K562 (cell line): ENCODE measurements at regions not wholly inside any gene's neighbourhood (a gene's known extent, or its start where the extent isn't known, plus 50 kb on each side); places are given as distances from the start of the nearest gene placed in this dataset.

Experiments used
- ATAC-seq: fragments of 200-7000 bp; cut with Tn5 transposase; 3 replicates; pipeline ENCODE4 v1.9.1; 2020; ENCODE audit warnings: moderate library complexity
- BruUV-seq: library from RNA; stranded (reverse); fragments of 400-500 nt; replicated peaks from 2 replicates; lab custom pipeline; 2021; lab: Mats Ljungman, UMichigan
- CTCF ChIA-PET: fragments of 300-600 bp; formaldehyde crosslinking; extraction: SDS; loops from one replicate; lab custom pipeline; 2021; ENCODE audit warnings: low intra/inter-chr PET ratio; lab: Yijun Ruan, JAX
- POLR2A ChIA-PET: fragments of 300-600, 350-650 bp; sonication (Branson Sonifier 250); formaldehyde crosslinking; extraction: SDS; loops from one replicate; lab custom pipeline; 2021; ENCODE audit warnings: antibody characterized with exemption, inconsistent platforms; lab: Yijun Ruan, JAX
- DNase-seq, 4 experiments: peaks; one replicate each; pipeline versions ENCODE4 v3.0.0 to v3.0.0-alpha.2; 2011 to 2018; ENCODE audit warnings: low spot score in 3 of 4, mixed read lengths in 3 of 4; ENCODE audit errors: extremely low read depth in 1 of 4
- FAIRE-seq: peaks from 2 replicates; lab custom pipeline; 2011; peaks lifted over from hg19 to GRCh38; lab: Jason Lieb, UNC
- H2AFZ ChIP-seq: 2 replicates; pipeline ENCODE4 v1.6.0; 2011; ENCODE audit warnings: low read depth, low read length, control low read depth, inconsistent platforms
- H3K27ac ChIP-seq: fragments of 200-600 bp; 3 replicates; pipeline ENCODE4 v1.8.0; 2011; ENCODE audit warnings: low read depth, mild to moderate bottlenecking, control low read depth, inconsistent platforms, low read length, moderate library complexity, mixed read lengths; ENCODE audit errors: extremely low read depth
- H3K27me3 ChIP-seq, 2 experiments: fragments of 300-600 bp in 1 of 2; 2 replicates in 1 of 2; 3 replicates in 1 of 2; pipeline versions ENCODE4 v1.6.0 to v1.8.0; 2011; ENCODE audit warnings: inconsistent platforms in 2 of 2, low read length in 2 of 2, mild to moderate bottlenecking in 1 of 2, mixed read lengths in 1 of 2, moderate library complexity in 1 of 2; ENCODE audit not compliant: control insufficient read depth in 2 of 2, insufficient read depth in 2 of 2
- H3K36me3 ChIP-seq: fragments of 300-600 bp; 3 replicates; pipeline ENCODE4 v1.8.0; 2011; ENCODE audit warnings: mild to moderate bottlenecking, low read length, inconsistent platforms; ENCODE audit not compliant: control insufficient read depth, insufficient read depth
- H3K4me1 ChIP-seq, 2 experiments: fragments of 200-600 bp in 1 of 2; replicated peaks in 1 of 2; 2 replicates in 1 of 2; 3 replicates in 1 of 2; pipeline versions ENCODE4 v1.5.1 to v1.8.0; 2011; ENCODE audit warnings: inconsistent platforms in 2 of 2, low read length in 2 of 2, mild to moderate bottlenecking in 1 of 2, mixed read lengths in 1 of 2, moderate library complexity in 1 of 2; ENCODE audit not compliant: control insufficient read depth in 2 of 2, insufficient read depth in 2 of 2
- H3K4me2 ChIP-seq: 2 replicates; pipeline ENCODE4 v1.6.1; 2011; ENCODE audit warnings: low read length, control low read depth, inconsistent platforms, mixed read lengths; ENCODE audit not compliant: insufficient read depth
- H3K4me3 ChIP-seq: fragments of 200-600 bp; sonication (generic), shearing (Covaris generic); 2 replicates; pipeline ENCODE4 v1.5.1; 2016; ENCODE audit warnings: control low read depth, inconsistent platforms
- H3K79me2 ChIP-seq: fragments of 200-600 bp; 3 replicates; pipeline ENCODE4 v1.8.0; 2011; ENCODE audit warnings: low read length, inconsistent platforms; ENCODE audit not compliant: control insufficient read depth, insufficient read depth
- H3K9ac ChIP-seq, 2 experiments: 2 replicates each; pipeline versions ENCODE4 v1.6.0 to v1.6.1; 2011; ENCODE audit warnings: low read depth in 2 of 2, low read length in 2 of 2, control low read depth in 1 of 2, inconsistent platforms in 1 of 2, mild to moderate bottlenecking in 1 of 2, mixed read lengths in 1 of 2; ENCODE audit not compliant: insufficient read depth in 1 of 2
- H3K9me1 ChIP-seq: one replicate; pipeline ENCODE4 v1.6.0; 2011; ENCODE audit warnings: inconsistent platforms, mild to moderate bottlenecking, low read length, moderate library complexity; ENCODE audit not compliant: control insufficient read depth, insufficient read depth
- H3K9me3 ChIP-seq: replicated peaks from 2 replicates; pipeline ENCODE4 v1.5.1; 2011; ENCODE audit warnings: low read depth, low read length, inconsistent platforms; ENCODE audit not compliant: control insufficient read depth, insufficient read depth
- H4K20me1 ChIP-seq: replicated peaks from 2 replicates; pipeline ENCODE4 v1.6.1; 2011; ENCODE audit warnings: low read length, inconsistent platforms, mixed read lengths; ENCODE audit not compliant: control insufficient read depth, insufficient read depth
- CBX3 ChIP-seq, 2 experiments: IDR thresholded peaks; 1 replicate in 1 of 2; 2 replicates in 1 of 2; pipeline ENCODE4 v1.6.1; 2012; ENCODE audit warnings: inconsistent platforms in 2 of 2, low read length in 2 of 2, borderline replicate concordance in 1 of 2, control low read depth in 1 of 2
- CC2D1A ChIP-seq: fragments of 450-650 bp; IDR thresholded peaks from 2 replicates; pipeline ENCODE4 v1.6.1; 2017; ENCODE audit warnings: mild to moderate bottlenecking
- ETS1 ChIP-seq: conservative IDR thresholded peaks from 2 replicates; pipeline ENCODE4 v1.6.1; 2011; ENCODE audit warnings: low read depth, mild to moderate bottlenecking, low read length; ENCODE audit not compliant: control insufficient read depth
- ILF3 ChIP-seq: fragments of 450-650 bp; IDR thresholded peaks from 2 replicates; pipeline ENCODE4 v1.6.1; 2018; ENCODE audit warnings: antibody characterized with exemption, mild to moderate bottlenecking, moderate library complexity, borderline replicate concordance
- SETDB1 ChIP-seq: IDR thresholded peaks from one replicate; pipeline ENCODE4 v1.6.1; 2012; ENCODE audit warnings: low read length, control low read depth, inconsistent platforms
- SIN3B ChIP-seq: fragments of 450-650 bp; IDR thresholded peaks from 2 replicates; pipeline ENCODE4 v1.6.1; 2017; ENCODE audit warnings: low read depth, mild to moderate bottlenecking, moderate library complexity
- U2AF1 ChIP-seq: fragments of 200-400 bp; formaldehyde crosslinking; optimal IDR thresholded peaks from 2 replicates; pipeline ENCODE3; 2017; ENCODE audit warnings: mild to moderate bottlenecking, low read depth, low read length, moderate library complexity
- ZNF224 ChIP-seq: sonication (generic); formaldehyde crosslinking; IDR thresholded peaks from 2 replicates; pipeline ENCODE4 v1.8.0; 2022; ENCODE audit warnings: mild to moderate bottlenecking, missing genetic modification reagents
- ZNF239 ChIP-seq: fragments of 250-450 bp; sonication (Bioruptor Pico); IDR thresholded peaks from 2 replicates; pipeline ENCODE4 v1.4.0; 2020; ENCODE audit warnings: mild to moderate bottlenecking
- ZNF24 ChIP-seq: fragments of 450-650 bp; IDR thresholded peaks from 2 replicates; pipeline ENCODE4 v1.6.1; 2016
- in situ Hi-C: fragments of 300-500 bp; cut with MboI; formaldehyde crosslinking; loops from 4 replicates; pipeline ENCODE4 v1.15.0; 2018; ENCODE audit warnings: inconsistent platforms, mixed read lengths
- intact Hi-C: fragments of 100-400 bp; cut with micrococcal nuclease; formaldehyde crosslinking; loops from 2 replicates; pipeline ENCODE4 v1.14.2; 2022
- TF ChIP-seq, protein P1 (sequence below): sonication (generic); formaldehyde crosslinking; IDR thresholded peaks from 2 replicates; pipeline ENCODE4 v1.8.0; 2022; ENCODE audit warnings: mild to moderate bottlenecking, missing genetic modification reagents
- TF ChIP-seq, protein P2 (sequence below): fragments of 450-650 bp; IDR thresholded peaks from 2 replicates; pipeline ENCODE4 v1.6.1; 2016; ENCODE audit warnings: borderline replicate concordance
- TF ChIP-seq, protein P3 (sequence below): sonication (generic); formaldehyde crosslinking; IDR thresholded peaks from 2 replicates; pipeline ENCODE4 v1.8.0; 2022; ENCODE audit warnings: mild to moderate bottlenecking, low read depth, missing genetic modification reagents
- TF ChIP-seq, protein P4 (sequence below), 2 experiments: fragments of 450-650 bp in 1 of 2; IDR thresholded peaks; 2 replicates each; pipeline ENCODE4 v1.6.1; 2011 to 2017; ENCODE audit warnings: low read depth in 2 of 2, antibody characterized with exemption in 1 of 2, borderline replicate concordance in 1 of 2, low read length in 1 of 2, mild to moderate bottlenecking in 1 of 2, mixed read lengths in 1 of 2; ENCODE audit not compliant: control insufficient read depth in 1 of 2

DNA sequence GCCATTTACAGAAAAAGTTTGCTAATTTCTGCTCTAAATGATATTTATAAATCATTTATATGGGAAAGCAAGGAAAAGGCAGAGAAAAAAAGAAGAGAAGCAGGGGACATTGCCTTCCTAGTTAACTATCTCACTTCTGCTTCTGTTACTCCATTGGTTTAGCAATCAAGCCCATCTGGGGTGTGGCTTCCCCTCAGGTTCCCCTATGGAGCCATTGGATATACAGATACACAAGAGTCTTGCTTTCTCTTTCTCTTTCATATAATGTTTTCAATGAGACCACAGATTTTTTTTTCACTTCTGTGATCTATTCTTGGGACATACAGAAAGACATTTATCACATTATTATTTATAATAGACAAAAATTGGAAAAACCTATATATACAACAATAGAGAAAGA lies 105.6 kb upstream of the TOM1L1 start:
- FAIRE-seq (no peak), ATAC-seq (no peak), DNase-seq (no peak)
- intact Hi-C loops: no loop called here
- H3K9me1 ChIP-seq: no peaks in the 10 kb centered on the region
- ChIA-PET POLR2A (interaction anchor here (1.3 kb wide), 1 partner anchor 10 kb away, joined by 3 read pairs; no protein-coding TSS in a partner anchor), CTCF (no interaction called here)
- H3K9ac ChIP-seq: no peak overlapping the region
- no peaks in the 10 kb centered on the region; a peak in 1 of 5 replicates for H3K27me3 ChIP-seq
- no peak overlapping the region for H3K27ac ChIP-seq
- H4K20me1 ChIP-seq: no peaks in the 10 kb centered on the region
- no peak overlapping the region for H3K4me2 ChIP-seq
- no peaks in the 10 kb centered on the region for H3K79me2 ChIP-seq
- H3K4me3 ChIP-seq: no peak overlapping the region
- no peaks in the 10 kb centered on the region for H3K9me3 ChIP-seq
- no peaks in the 10 kb centered on the region for H3K36me3 ChIP-seq
- H2AFZ ChIP-seq: no peak overlapping the region
- in situ Hi-C loops: no loop called here
- no peaks in the 10 kb centered on the region for H3K4me1 ChIP-seq
- no TSS peak for BruUV-seq
- no peak for TF ChIP-seq SETDB1
- no peak for TF ChIP-seq ILF3
- no peak for TF ChIP-seq ETS1
- no peak for TF ChIP-seq CC2D1A
- TF ChIP-seq, protein P1, sequence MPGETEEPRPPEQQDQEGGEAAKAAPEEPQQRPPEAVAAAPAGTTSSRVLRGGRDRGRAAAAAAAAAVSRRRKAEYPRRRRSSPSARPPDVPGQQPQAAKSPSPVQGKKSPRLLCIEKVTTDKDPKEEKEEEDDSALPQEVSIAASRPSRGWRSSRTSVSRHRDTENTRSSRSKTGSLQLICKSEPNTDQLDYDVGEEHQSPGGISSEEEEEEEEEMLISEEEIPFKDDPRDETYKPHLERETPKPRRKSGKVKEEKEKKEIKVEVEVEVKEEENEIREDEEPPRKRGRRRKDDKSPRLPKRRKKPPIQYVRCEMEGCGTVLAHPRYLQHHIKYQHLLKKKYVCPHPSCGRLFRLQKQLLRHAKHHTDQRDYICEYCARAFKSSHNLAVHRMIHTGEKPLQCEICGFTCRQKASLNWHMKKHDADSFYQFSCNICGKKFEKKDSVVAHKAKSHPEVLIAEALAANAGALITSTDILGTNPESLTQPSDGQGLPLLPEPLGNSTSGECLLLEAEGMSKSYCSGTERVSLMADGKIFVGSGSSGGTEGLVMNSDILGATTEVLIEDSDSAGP (CRISPR knock-in tag): no peak
- no peak for TF ChIP-seq U2AF1
- TF ChIP-seq, protein P2, sequence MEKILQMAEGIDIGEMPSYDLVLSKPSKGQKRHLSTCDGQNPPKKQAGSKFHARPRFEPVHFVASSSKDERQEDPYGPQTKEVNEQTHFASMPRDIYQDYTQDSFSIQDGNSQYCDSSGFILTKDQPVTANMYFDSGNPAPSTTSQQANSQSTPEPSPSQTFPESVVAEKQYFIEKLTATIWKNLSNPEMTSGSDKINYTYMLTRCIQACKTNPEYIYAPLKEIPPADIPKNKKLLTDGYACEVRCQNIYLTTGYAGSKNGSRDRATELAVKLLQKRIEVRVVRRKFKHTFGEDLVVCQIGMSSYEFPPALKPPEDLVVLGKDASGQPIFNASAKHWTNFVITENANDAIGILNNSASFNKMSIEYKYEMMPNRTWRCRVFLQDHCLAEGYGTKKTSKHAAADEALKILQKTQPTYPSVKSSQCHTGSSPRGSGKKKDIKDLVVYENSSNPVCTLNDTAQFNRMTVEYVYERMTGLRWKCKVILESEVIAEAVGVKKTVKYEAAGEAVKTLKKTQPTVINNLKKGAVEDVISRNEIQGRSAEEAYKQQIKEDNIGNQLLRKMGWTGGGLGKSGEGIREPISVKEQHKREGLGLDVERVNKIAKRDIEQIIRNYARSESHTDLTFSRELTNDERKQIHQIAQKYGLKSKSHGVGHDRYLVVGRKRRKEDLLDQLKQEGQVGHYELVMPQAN: no peak
- TF ChIP-seq, protein P3, sequence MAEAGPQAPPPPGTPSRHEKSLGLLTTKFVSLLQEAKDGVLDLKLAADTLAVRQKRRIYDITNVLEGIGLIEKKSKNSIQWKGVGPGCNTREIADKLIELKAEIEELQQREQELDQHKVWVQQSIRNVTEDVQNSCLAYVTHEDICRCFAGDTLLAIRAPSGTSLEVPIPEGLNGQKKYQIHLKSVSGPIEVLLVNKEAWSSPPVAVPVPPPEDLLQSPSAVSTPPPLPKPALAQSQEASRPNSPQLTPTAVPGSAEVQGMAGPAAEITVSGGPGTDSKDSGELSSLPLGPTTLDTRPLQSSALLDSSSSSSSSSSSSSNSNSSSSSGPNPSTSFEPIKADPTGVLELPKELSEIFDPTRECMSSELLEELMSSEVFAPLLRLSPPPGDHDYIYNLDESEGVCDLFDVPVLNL: no peak
- TF ChIP-seq CBX3 (IDR thresholded peaks at IDR 0.05; ENCODE audit: borderline replicate concordance in 1 of 2, low read length in 2 of 2): no peak
- TF ChIP-seq, protein P4, sequence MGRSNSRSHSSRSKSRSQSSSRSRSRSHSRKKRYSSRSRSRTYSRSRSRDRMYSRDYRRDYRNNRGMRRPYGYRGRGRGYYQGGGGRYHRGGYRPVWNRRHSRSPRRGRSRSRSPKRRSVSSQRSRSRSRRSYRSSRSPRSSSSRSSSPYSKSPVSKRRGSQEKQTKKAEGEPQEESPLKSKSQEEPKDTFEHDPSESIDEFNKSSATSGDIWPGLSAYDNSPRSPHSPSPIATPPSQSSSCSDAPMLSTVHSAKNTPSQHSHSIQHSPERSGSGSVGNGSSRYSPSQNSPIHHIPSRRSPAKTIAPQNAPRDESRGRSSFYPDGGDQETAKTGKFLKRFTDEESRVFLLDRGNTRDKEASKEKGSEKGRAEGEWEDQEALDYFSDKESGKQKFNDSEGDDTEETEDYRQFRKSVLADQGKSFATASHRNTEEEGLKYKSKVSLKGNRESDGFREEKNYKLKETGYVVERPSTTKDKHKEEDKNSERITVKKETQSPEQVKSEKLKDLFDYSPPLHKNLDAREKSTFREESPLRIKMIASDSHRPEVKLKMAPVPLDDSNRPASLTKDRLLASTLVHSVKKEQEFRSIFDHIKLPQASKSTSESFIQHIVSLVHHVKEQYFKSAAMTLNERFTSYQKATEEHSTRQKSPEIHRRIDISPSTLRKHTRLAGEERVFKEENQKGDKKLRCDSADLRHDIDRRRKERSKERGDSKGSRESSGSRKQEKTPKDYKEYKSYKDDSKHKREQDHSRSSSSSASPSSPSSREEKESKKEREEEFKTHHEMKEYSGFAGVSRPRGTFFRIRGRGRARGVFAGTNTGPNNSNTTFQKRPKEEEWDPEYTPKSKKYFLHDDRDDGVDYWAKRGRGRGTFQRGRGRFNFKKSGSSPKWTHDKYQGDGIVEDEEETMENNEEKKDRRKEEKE (IDR thresholded peaks at IDR 0.05; ENCODE audit: borderline replicate concordance in 1 of 2, control insufficient read depth in 1 of 2, low read depth in 2 of 2, low read length in 1 of 2): no peak
- no peak for TF ChIP-seq ZNF239 (CRISPR knock-in tag)
- no peak for TF ChIP-seq ZNF24
- TF ChIP-seq ZNF224 (CRISPR knock-in tag): no peak
- no peak for TF ChIP-seq SIN3B
